ENCODE measurements at regions not wholly inside any gene's neighbourhood (a gene's known extent, or its start where the extent isn't known, plus 50 kb on each side); places are given as distances from the start of the nearest gene placed in this dataset.

DNA sequence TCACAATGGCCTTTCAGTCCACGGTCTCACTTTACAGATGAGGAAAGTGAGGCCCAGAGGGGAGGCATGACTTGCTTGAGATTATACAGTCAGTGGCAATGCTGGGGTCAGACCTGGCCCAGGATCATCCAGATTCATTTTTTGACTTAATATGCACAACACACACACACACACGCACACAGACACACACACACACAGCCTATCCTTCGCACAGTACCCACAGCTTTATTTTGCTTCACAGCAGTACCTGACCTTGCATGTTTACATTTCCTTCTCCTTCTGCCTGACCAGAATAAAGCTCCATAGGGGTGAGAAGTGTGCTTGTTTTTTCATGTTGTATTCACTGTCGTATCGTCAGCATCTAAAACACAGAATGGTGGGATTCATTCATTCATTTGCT, 79.8 kb downstream of the VEGFA start:
- DNase-seq (ENCODE audit: low read depth, low spot score) (no peak), FAIRE-seq (no peak)
- dilution Hi-C loops (cut with MboI; ENCODE audit: extremely low pct_ligation_motif_present, low sequenced_read_pairs) (no loop called here), intact Hi-C loops (cut with micrococcal nuclease) (no loop called here)
- Histone ChIP-seq H3K9me1 (replicated peaks; ENCODE audit: control insufficient read depth, extremely low read depth, insufficient read depth, low read length) (no peaks in the 10 kb centered on the region), H4K20me1 (replicated peaks; ENCODE audit: control insufficient read depth, extremely low read depth, insufficient read depth, low read length) (no peaks in the 10 kb centered on the region), H3K4me1 (ENCODE audit: control insufficient read depth, extremely low read depth, insufficient read depth, low read length) (no peaks in the 10 kb centered on the region), H3K36me3 (ENCODE audit: control insufficient read depth in 2 of 2, extremely low read depth in 1 of 2, insufficient read depth in 2 of 2, low read length in 2 of 2) (no peaks in the 10 kb centered on the region), H3K9ac (replicated peaks; ENCODE audit: extremely low read depth, insufficient read depth, low read length) (no peak overlapping the region), H3K9me3 (replicated peaks; ENCODE audit: control insufficient read depth, insufficient read depth, low read length) (no peaks in the 10 kb centered on the region), H3K4me3 (replicated peaks in 1 of 3; ENCODE audit: insufficient read depth in 1 of 3, low read depth in 1 of 3, low read length in 3 of 3) (no peak overlapping the region), H2AFZ (ENCODE audit: low read depth, low read length) (no peak overlapping the region), H3K4me2 (ENCODE audit: insufficient read depth, low read length) (no peak overlapping the region), H3K27me3 (ENCODE audit: control insufficient read depth in 2 of 2, insufficient read depth in 2 of 2, low read length in 2 of 2) (peaks cover 7 to 19% of the 10 kb centered on the region in 2 experiments), H3K79me2 (ENCODE audit: control insufficient read depth, insufficient read depth, low read length) (no peaks in the 10 kb centered on the region), H3K27ac (ENCODE audit: insufficient read depth, low read depth, low read length) (no peak overlapping the region)
- BruUV-seq (replicated peaks) = no TSS peak
- POLR2A ChIA-PET = no interaction called here
- CTCF ChIA-PET = no interaction called here
- TF ChIP-seq JUN (IDR thresholded peaks at IDR 0.05; ENCODE audit: borderline replicate concordance, insufficient read depth, insufficient read length, low read depth) = no peak
- TF ChIP-seq FOS (IDR thresholded peaks at IDR 0.05; ENCODE audit: borderline replicate concordance, insufficient read depth, low read length) = no peak
- no peak for TF ChIP-seq GATA2 (IDR thresholded peaks at IDR 0.05; ENCODE audit: insufficient read depth, insufficient read length, low read depth, low read length)
- TF ChIP-seq POLR2A (IDR thresholded peaks at IDR 0.05; ENCODE audit: low read depth, low read length) = no peak
- no peak for TF ChIP-seq CTCF (IDR thresholded peaks at IDR 0.05; ENCODE audit: extremely low read depth in 1 of 2, insufficient read depth in 1 of 2, low read depth in 1 of 2, low read length in 2 of 2)
- TF ChIP-seq MYC (IDR thresholded peaks at IDR 0.05; ENCODE audit: low read depth, low read length) = no peak
- TF ChIP-seq EZH2 (IDR thresholded peaks at IDR 0.05; ENCODE audit: borderline replicate concordance, low read depth, low read length, severe bottlenecking) = no peak
- no peak for TF ChIP-seq POLR2AphosphoS5 (IDR thresholded peaks at IDR 0.05; ENCODE audit: insufficient read depth, low read depth, low read length)
- no peak for TF ChIP-seq MAX (IDR thresholded peaks at IDR 0.05; ENCODE audit: insufficient read depth, insufficient read length)

Measured in endothelial cell of umbilical vein (primary cell).